Activated naive CD8-positive, alpha-beta T cell treated with anti-CD3 and anti-CD28 coated beads for 36 hours (primary cell): ENCODE measurements at regions not wholly inside any gene's neighbourhood (a gene's known extent, or its start where the extent isn't known, plus 50 kb on each side); places are given as distances from the start of the nearest gene placed in this dataset.

Source experiments
- DNase-seq: peaks from one replicate; pipeline ENCODE4 v3.0.0; 2021
- H3K27ac Mint-ChIP-seq: one replicate; pipeline ENCODE4 v1.8.0; 2022; ENCODE audit warnings: mild to moderate bottlenecking, moderate library complexity, mixed read lengths
- H3K27me3 Mint-ChIP-seq: one replicate; pipeline ENCODE4 v1.8.0; 2022; ENCODE audit warnings: mild to moderate bottlenecking, mixed read lengths
- H3K36me3 Mint-ChIP-seq: one replicate; pipeline ENCODE4 v1.8.0; 2021; ENCODE audit warnings: mild to moderate bottlenecking, mixed read lengths
- H3K4me1 Mint-ChIP-seq: one replicate; pipeline ENCODE4 v1.8.0; 2021; ENCODE audit warnings: mixed read lengths
- H3K4me3 Mint-ChIP-seq: one replicate; pipeline ENCODE4 v1.8.0; 2022; ENCODE audit warnings: mild to moderate bottlenecking, moderate library complexity, mixed read lengths
- H3K9me3 Mint-ChIP-seq: one replicate; pipeline ENCODE4 v1.8.0; 2022; ENCODE audit warnings: mixed read lengths

DNA sequence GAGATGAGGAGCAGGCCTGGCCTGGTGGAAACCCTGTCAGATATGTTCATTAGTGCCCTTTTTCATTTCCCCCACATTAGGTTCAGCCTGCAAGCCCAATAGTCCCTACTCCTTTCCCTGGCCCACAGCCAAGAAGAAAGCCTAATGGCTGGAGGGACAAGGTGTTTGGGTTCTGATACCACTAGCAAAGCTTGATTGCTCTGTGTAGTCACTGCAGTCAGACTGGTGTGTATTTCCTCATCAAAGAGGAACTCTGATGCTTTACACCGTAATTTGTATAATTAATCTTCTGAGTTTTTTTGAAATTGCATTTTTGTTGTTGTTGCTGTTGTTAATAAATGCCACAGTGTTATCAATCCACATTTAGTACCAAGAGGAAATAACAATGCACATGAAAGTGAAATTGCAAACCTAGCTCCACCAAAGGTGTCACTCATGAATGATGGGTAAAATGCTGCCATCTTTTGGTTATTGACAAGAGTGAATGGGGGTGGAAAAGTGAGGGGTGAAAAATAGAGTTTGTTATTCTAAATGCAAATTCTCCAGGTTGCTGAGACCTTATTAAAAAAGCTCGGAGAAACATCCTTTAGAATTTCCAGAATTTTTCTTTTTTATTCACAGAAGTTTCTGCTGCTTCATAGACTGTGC is 320.2 kb upstream of the POU3F2 start:
- no peaks in the 10 kb centered on the region for H3K4me1 Mint-ChIP-seq
- peaks cover 4% of the 10 kb centered on the region for H3K27me3 Mint-ChIP-seq
- no peaks in the 10 kb centered on the region for H3K9me3 Mint-ChIP-seq
- no peaks in the 10 kb centered on the region for H3K36me3 Mint-ChIP-seq
- DNase-seq = no peak
- no peak overlapping the region for H3K27ac Mint-ChIP-seq
- H3K4me3 Mint-ChIP-seq = no peak overlapping the region

DNA sequence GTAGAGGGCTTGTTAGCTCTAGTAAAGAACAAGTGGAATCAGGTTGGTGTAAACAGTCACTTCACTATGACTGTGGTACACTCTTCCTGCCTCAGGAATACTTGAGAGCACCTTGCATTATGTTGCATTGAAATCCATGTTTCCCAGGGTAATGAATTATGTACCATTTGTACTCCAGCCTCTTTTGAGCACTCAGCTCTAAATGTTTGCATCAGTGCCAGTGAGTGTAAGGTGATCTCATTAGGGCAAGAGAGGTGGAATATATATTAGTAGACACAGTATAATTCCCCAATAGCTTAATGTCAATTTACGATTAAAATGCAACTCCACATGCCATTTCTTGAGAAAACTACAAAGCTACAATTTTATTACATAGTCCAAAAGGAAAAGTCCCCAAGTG is 319.6 kb upstream of the POU3F2 start:
- H3K4me3 Mint-ChIP-seq = no peak overlapping the region
- H3K4me1 Mint-ChIP-seq = no peaks in the 10 kb centered on the region
- DNase-seq = no peak
- H3K9me3 Mint-ChIP-seq = no peaks in the 10 kb centered on the region
- H3K27ac Mint-ChIP-seq = no peak overlapping the region
- H3K36me3 Mint-ChIP-seq = no peaks in the 10 kb centered on the region
- peaks cover 4% of the 10 kb centered on the region for H3K27me3 Mint-ChIP-seq

DNA sequence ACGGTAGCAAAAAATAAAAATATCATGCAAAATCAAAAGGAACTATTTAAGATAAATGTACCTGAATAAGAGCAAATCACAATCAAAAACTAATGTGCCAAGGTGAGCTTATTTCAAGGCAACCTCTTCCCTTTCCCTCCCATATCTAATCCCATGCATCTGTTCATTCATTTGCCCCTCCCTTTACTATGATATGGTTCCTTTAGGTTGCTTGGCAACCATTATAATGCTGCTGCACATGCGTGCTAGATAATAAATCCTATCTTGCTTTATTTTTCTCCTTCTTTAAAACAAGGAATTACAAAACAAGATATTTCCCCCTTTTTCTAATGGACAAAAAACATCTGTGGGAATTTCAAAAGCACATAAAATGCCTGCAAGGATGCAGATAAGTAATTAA is 318.2 kb upstream of the POU3F2 start:
- DNase-seq = no peak
- Mint-ChIP-seq H3K36me3 (no peaks in the 10 kb centered on the region), H3K4me3 (no peak overlapping the region), H3K4me1 (no peaks in the 10 kb centered on the region), H3K9me3 (peaks cover 5% of the 10 kb centered on the region), H3K27ac (no peak overlapping the region), H3K27me3 (peaks cover 4% of the 10 kb centered on the region)

DNA sequence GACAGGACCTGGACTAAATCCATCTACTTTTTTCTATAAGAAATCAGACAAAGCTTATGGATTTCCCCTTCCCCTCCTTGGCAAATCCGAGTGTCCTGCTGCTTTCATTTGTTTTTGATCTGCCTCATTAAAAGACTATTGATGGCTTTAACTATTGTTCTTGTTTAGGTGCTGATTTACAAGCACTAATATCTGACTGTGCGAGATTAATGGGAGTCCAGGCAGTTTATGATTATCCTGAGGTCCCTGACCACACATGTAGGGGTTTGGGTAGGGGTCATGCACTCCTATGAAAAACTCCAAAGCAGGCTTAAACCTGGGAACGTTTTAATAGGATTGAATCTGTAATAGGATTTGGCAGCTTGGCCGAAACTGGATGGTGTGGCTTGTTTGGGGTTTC is 317.5 kb upstream of the POU3F2 start:
- Mint-ChIP-seq H3K27me3 (no peaks in the 10 kb centered on the region), H3K4me1 (no peaks in the 10 kb centered on the region), H3K36me3 (no peaks in the 10 kb centered on the region), H3K9me3 (peaks cover 5% of the 10 kb centered on the region), H3K4me3 (no peak overlapping the region), H3K27ac (no peak overlapping the region)
- DNase-seq = no peak

DNA sequence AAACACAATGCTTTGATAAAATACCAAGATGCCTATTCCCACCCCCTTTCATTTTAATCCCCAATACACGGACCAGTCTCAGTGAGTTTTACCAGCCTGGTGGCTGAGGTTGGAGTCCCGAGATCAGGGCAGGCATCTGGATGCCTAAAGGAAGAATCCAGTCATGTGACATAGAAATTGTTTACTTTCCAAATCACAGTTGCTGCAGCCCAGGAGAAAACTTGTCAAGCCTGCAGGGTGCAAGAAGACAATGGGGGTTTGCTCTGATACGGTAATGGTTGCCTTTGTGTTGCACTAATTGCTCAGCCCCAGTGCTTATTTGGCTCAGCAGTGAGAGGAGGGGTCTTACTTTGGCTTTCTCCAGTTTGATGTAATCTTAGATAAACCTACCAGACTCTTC is 308.5 kb upstream of the POU3F2 start:
- Mint-ChIP-seq H3K4me3 (no peak overlapping the region), H3K9me3 (peaks cover 6% of the 10 kb centered on the region), H3K36me3 (no peaks in the 10 kb centered on the region), H3K27me3 (no peaks in the 10 kb centered on the region), H3K4me1 (no peaks in the 10 kb centered on the region), H3K27ac (no peak overlapping the region)
- DNase-seq = no peak

DNA sequence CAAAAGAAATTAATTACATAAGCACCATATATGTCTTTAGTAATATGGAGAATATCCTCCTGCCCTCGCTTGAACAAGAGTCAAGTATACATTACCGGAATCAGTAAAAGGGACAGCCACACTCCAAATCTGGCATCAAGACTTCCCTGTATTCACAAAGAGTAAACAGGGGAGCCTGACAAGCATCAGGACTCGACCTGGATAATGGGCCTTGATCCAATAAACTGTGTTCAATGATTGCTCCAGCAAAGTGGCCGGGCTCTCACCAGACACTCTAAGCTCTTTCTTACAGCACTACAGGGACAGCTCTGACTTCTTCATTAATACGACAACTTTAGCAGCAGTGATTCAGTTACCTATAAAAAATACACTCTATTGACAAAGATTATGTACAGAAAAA is 307.9 kb upstream of the POU3F2 start:
- Mint-ChIP-seq H3K27ac (no peak overlapping the region), H3K4me1 (no peaks in the 10 kb centered on the region), H3K9me3 (peaks cover 3% of the 10 kb centered on the region), H3K27me3 (no peaks in the 10 kb centered on the region), H3K4me3 (no peak overlapping the region), H3K36me3 (no peaks in the 10 kb centered on the region)
- DNase-seq = no peak

DNA sequence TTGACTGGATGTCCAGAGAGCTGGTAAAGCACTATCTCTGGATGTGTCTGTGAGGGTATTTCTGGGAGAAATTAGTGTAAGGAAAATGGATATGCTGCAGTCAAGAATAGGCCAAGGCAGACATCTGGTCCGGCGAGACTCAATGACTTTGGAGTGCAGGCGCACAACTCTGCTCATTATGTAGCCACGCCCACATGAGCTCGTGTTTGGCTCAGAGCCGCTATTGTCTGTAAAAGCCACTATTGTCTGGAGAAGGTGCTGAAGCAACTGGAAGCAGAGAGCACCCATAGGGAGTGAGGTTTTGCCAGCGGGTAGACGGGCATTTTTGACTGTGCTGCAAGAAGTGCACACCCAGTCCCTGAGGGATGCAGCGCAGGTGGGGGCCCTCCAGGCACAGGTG is 305.0 kb upstream of the POU3F2 start:
- Mint-ChIP-seq H3K27ac (no peak overlapping the region), H3K36me3 (no peaks in the 10 kb centered on the region), H3K4me1 (no peaks in the 10 kb centered on the region), H3K4me3 (no peak overlapping the region), H3K9me3 (no peaks in the 10 kb centered on the region), H3K27me3 (no peaks in the 10 kb centered on the region)
- no peak for DNase-seq

DNA sequence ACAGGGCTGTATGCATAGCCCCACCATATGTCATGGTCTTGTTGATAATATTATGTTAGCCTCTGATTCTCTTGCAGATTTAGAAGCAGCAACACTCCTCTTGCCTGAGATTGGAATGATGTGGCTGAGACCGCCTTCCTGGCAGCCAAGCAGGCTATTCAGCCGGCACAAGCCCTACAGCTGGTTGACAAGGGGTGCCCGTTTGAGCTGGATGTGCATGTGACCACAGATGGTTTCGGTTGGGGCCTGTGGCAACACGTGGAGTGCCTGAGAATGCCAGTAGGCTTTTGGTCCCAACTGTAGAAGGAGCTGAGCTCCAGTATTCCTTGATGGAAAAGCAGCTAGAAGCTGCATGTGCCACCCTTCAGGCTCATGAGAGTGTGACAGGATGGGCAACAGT is 303.6 kb upstream of the POU3F2 start:
- no peaks in the 10 kb centered on the region for H3K27me3 Mint-ChIP-seq
- no peak for DNase-seq
- no peaks in the 10 kb centered on the region for H3K9me3 Mint-ChIP-seq
- no peak overlapping the region for H3K27ac Mint-ChIP-seq
- H3K4me3 Mint-ChIP-seq = no peak overlapping the region
- no peaks in the 10 kb centered on the region for H3K36me3 Mint-ChIP-seq
- H3K4me1 Mint-ChIP-seq = no peaks in the 10 kb centered on the region

DNA sequence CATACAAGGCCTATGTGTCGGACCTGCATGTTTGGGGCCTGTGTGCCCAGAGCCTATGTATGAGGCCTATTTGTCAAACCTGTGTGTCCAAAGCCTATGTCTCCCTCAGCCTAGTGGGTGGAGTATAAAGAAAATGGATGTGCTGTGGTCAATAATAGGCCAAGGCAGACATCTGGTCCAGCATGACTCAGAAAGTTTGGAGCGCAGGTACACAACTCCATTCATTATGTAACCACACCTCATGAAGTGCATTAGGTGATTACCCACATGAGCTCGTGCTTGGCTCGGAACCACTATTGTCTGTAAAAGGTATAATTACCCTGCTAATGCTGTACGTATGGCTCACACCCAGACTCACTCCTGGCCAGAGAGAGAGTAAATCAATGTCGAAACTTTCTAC is 302.4 kb upstream of the POU3F2 start:
- H3K36me3 Mint-ChIP-seq = no peaks in the 10 kb centered on the region
- H3K27me3 Mint-ChIP-seq = no peaks in the 10 kb centered on the region
- no peaks in the 10 kb centered on the region for H3K9me3 Mint-ChIP-seq
- no peaks in the 10 kb centered on the region for H3K4me1 Mint-ChIP-seq
- no peak for DNase-seq
- H3K4me3 Mint-ChIP-seq = no peak overlapping the region
- H3K27ac Mint-ChIP-seq = no peak overlapping the region

DNA sequence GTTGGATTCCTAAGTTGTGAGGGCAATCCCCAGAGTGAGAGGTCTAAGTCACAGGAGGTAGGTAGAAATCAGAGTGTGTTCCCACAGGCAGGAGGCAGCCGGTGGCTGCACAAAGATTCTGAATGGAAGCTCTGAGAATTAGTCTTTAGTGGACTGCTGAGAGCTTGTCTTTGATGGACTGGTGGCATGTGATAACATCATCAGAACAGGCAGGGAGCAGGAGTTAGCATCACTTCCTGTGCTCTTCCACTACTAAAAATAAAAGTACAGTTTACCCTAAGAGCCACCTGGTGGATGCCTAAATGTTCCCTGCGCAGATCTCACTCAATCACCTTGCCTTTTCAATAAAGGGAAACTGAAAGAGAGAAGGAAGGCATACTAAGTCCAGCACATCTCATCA is 294.6 kb upstream of the POU3F2 start:
- Mint-ChIP-seq H3K9me3 (no peaks in the 10 kb centered on the region), H3K27ac (no peak overlapping the region), H3K4me3 (no peak overlapping the region), H3K4me1 (no peaks in the 10 kb centered on the region), H3K36me3 (no peaks in the 10 kb centered on the region), H3K27me3 (no peaks in the 10 kb centered on the region)
- DNase-seq = no peak

DNA sequence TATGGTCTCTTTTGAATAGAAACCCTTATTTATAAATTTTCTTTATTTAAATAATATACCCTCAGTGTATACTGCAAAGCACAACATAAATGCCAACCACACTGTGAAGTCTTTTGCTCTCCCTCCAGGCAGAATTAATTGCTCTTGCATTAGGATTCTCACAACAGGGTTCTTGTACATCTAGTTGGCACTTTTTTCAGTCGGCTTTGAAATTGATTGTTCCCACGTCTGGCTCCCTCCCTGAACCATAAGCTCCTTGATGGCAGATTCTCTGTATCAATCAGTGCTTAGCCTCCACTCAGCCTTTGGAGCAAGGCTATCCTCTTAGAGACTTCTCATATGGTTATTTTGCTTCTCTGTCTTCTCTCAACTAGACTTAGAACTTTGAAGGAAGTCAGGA is 288.0 kb upstream of the POU3F2 start:
- H3K27me3 Mint-ChIP-seq = peaks cover 3% of the 10 kb centered on the region
- H3K9me3 Mint-ChIP-seq = no peaks in the 10 kb centered on the region
- no peak overlapping the region for H3K4me3 Mint-ChIP-seq
- H3K4me1 Mint-ChIP-seq = no peaks in the 10 kb centered on the region
- H3K27ac Mint-ChIP-seq = no peak overlapping the region
- no peak for DNase-seq
- H3K36me3 Mint-ChIP-seq = no peaks in the 10 kb centered on the region

DNA sequence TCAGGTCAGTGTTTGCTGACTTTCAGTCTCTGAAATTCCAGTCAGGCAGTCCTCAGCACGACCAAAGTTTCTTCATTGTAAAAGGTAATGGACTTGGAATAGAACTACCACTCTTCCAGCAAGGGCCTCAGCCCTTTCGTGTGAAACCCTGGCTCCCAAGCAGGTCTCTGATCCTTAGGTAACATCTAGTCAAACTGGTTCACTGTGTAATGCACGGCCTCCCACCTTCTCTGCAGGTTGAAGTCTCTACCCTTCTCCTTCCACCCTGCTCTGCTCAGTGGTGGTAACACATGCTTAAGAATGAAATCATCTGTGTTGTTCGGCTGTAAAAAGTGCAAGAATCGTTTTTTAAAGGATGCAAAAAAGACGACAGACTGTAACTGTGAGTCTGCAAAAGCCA is 287.2 kb upstream of the POU3F2 start:
- H3K4me3 Mint-ChIP-seq = no peak overlapping the region
- H3K36me3 Mint-ChIP-seq = no peaks in the 10 kb centered on the region
- no peaks in the 10 kb centered on the region for H3K9me3 Mint-ChIP-seq
- no peak for DNase-seq
- peaks cover 3% of the 10 kb centered on the region for H3K27me3 Mint-ChIP-seq
- H3K4me1 Mint-ChIP-seq = no peaks in the 10 kb centered on the region
- H3K27ac Mint-ChIP-seq = no peak overlapping the region

DNA sequence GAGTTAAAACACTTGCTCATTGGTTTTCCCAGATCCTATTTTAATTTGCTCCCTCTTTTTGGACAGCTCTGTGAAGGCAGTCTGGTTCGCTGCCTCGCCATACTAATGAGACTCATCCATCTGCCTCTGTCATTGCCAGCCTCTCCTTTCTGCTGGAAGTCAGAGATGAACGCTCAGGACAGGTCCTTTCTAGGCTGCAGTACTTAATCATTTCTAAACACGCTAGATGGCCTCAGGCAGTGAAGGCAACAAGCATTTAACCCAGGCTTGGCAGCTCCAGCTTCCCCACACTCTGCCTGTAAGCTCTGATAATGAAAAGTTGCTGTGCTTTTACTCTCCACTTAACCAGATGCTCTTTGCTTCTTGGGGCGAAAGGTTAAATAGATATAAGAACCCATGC is 286.7 kb upstream of the POU3F2 start:
- no peak overlapping the region for H3K27ac Mint-ChIP-seq
- DNase-seq = no peak
- H3K4me3 Mint-ChIP-seq = no peak overlapping the region
- no peaks in the 10 kb centered on the region for H3K9me3 Mint-ChIP-seq
- no peaks in the 10 kb centered on the region for H3K36me3 Mint-ChIP-seq
- H3K27me3 Mint-ChIP-seq = peaks cover 3% of the 10 kb centered on the region
- no peaks in the 10 kb centered on the region for H3K4me1 Mint-ChIP-seq

DNA sequence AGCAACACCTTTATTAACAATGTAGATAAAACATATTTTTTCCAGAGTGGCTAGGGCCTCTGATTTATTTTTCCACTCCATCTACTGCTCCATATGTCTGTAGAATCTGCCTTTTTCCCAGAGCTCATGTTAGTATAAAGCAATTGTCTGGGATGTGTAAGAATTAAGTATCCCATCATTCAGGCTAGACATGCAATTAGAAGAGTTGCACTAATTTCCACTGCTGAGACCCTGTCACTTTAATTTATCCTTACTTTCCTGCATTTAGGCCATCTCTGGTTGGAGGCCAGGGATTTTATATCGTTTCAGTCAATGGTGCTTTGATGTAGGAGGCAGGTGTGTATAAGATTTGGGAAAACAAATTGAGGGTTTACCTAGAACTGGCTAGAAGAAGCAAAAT is 286.1 kb upstream of the POU3F2 start:
- H3K36me3 Mint-ChIP-seq = no peaks in the 10 kb centered on the region
- peaks cover 3% of the 10 kb centered on the region for H3K27me3 Mint-ChIP-seq
- H3K9me3 Mint-ChIP-seq = no peaks in the 10 kb centered on the region
- DNase-seq = no peak
- H3K4me1 Mint-ChIP-seq = no peaks in the 10 kb centered on the region
- no peak overlapping the region for H3K4me3 Mint-ChIP-seq
- H3K27ac Mint-ChIP-seq = no peak overlapping the region

DNA sequence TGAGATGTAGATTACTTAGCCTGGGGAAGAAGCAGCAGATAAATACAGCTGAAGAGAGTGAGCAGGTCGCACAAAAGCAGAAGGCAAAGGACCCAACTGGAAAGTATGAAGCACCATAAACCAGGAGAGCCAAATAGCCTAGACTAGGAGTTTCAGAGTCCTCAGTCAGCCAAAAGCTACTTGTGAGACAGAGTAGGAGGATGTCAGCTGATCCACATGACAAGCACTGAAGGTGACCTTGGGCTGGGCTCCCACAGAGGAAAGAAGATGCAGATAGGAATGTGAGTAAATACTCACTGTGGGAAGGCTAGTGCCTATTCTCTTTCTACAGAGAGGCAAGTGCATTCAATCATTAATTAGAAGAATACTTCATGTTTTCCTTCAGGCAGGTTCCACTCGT is 274.0 kb upstream of the POU3F2 start:
- H3K4me3 Mint-ChIP-seq = no peak overlapping the region
- H3K27me3 Mint-ChIP-seq = no peaks in the 10 kb centered on the region
- H3K4me1 Mint-ChIP-seq = no peaks in the 10 kb centered on the region
- no peak overlapping the region for H3K27ac Mint-ChIP-seq
- no peaks in the 10 kb centered on the region for H3K9me3 Mint-ChIP-seq
- no peak for DNase-seq
- no peaks in the 10 kb centered on the region for H3K36me3 Mint-ChIP-seq

DNA sequence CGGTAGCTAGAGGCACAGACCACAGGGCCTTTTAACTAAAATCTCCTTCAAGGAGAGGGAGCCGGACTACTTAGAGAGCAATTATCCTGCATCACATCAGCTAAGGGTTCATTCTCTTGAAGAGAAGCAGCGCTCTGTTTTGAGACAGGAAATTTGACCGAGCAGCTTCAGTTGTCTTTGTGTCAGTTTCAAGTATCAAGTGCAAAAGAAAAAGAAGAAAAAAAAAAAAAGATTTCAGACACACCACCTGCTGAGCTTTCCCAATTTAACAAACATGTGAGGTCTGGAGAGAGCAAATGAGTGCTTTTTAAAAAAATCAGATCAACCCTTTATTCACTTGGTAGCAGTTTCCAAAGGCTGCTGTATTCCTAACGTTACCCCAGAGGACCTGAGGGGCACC is 273.5 kb upstream of the POU3F2 start:
- Mint-ChIP-seq H3K4me3 (no peak overlapping the region), H3K27me3 (no peaks in the 10 kb centered on the region), H3K9me3 (no peaks in the 10 kb centered on the region), H3K27ac (no peak overlapping the region), H3K4me1 (no peaks in the 10 kb centered on the region), H3K36me3 (no peaks in the 10 kb centered on the region)
- no peak for DNase-seq

DNA sequence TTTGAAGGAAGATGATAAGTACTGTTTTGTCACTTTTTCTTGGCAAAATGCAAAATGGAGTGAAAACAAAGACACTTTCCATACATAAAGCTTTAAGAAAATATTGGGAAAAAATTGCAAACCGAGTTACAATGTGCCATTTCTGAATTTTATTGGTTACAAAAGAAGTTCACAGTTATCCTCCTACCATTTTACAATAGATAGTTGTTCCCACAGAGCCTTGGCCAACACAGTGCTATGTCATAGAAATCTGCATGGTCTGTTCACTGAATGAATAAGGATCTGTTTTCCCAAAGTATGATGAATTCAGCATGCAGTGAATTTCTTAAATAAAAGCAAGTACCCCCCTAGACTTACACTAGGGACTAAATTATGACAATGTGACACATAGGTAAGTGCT is 268.2 kb upstream of the POU3F2 start:
- H3K36me3 Mint-ChIP-seq = no peaks in the 10 kb centered on the region
- no peaks in the 10 kb centered on the region for H3K9me3 Mint-ChIP-seq
- no peak for DNase-seq
- H3K4me3 Mint-ChIP-seq = no peak overlapping the region
- no peaks in the 10 kb centered on the region for H3K4me1 Mint-ChIP-seq
- H3K27ac Mint-ChIP-seq = no peak overlapping the region
- no peaks in the 10 kb centered on the region for H3K27me3 Mint-ChIP-seq
